GM12864 (cell line): ENCODE measurements at regions not wholly inside any gene's neighbourhood (a gene's known extent, or its start where the extent isn't known, plus 50 kb on each side); places are given as distances from the start of the nearest gene placed in this dataset.

Source experiments
- DNase-seq: peaks from one replicate; pipeline ENCODE4 v3.0.0-alpha.2; 2011; ENCODE audit warnings: low read depth
- H3K4me3 ChIP-seq: 2 replicates; pipeline ENCODE4 v1.5.1; 2011; ENCODE audit warnings: mild to moderate bottlenecking, low read depth, low read length, control low read depth
- CTCF ChIP-seq: IDR thresholded peaks from 2 replicates; pipeline ENCODE4 v1.5.1; 2011; ENCODE audit warnings: low read depth, mild to moderate bottlenecking, moderate library complexity, low read length, control low read depth, inconsistent platforms; ENCODE audit errors: missing control alignments

DNA sequence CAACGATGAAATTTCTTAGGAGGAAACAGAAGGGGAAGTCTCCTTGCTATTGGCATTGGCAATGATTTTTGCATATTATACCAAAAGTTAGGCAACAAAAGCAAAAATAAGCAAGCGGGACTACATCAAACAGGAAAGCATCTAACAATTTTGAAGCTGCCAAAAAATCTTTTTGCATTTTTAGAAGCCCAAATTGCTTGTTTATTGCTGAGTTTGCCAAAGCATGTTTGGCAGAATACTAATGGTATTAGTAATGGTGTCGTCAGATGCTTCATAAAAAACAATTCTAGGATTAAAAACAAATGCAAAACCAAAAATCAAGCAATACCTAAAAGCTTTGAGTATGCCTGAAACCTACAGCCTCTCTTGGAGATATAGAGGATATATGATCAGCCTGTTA, 80.0 kb downstream of the GALR1 start:
- TF ChIP-seq CTCF: no peak
- no peak overlapping the region for H3K4me3 ChIP-seq
- DNase-seq: no peak

DNA sequence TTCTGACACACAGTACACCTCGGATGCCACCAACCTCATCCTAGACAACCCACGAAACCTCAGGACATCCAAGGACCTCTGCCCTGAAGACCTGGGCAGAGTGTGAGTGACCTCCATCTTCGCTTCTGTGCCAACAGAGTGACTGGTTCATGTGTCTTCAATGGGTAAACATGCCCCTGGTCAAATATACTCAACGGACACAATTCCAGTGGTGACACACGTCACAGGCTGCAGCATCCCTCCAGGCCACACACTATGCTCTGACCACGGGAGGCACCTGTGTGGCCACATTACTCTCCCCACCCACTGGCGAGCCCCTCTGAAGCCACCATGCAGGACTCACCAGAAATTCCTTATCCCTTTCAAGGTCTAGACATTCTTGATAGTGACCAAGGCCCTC, 85.2 kb downstream of the GALR1 start:
- no peak for DNase-seq
- H3K4me3 ChIP-seq: no peak overlapping the region
- TF ChIP-seq CTCF: no peak

DNA sequence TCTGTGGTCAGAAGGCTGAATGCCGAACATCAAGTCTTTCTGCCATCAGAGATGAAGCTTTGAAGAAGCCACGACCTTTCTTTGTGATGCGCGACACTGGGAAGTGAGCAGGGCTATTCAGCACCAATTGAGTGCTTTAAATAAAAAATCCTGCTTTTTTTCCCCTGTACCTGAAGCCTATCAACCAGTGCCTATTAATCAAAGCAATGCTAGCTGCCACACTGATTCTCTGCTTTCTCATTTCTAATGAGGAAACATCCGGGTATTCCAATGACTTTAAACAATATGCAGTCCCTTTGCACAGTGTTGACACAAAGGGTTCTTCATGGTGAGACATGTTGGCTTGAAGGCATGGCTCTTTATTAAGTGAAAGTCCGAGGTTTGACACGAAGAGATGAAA, 88.0 kb downstream of the GALR1 start:
- no peak for DNase-seq
- H3K4me3 ChIP-seq: no peak overlapping the region
- no peak for TF ChIP-seq CTCF

- TF ChIP-seq CTCF: no peak
- no peak for DNase-seq
Measured at GRCh38 chr18:77339093-77339492, 89.4 kb downstream of the GALR1 start.

GRCh38 chr18:77339623-77340022, 90.0 kb downstream of the GALR1 start:
- no peak for DNase-seq
- no peak overlapping the region for H3K4me3 ChIP-seq
- no peak for TF ChIP-seq CTCF

More at GRCh38 chr18:77339093-77339492, 89.4 kb downstream of the GALR1 start:
- H3K4me3 ChIP-seq: no peak overlapping the region

DNA sequence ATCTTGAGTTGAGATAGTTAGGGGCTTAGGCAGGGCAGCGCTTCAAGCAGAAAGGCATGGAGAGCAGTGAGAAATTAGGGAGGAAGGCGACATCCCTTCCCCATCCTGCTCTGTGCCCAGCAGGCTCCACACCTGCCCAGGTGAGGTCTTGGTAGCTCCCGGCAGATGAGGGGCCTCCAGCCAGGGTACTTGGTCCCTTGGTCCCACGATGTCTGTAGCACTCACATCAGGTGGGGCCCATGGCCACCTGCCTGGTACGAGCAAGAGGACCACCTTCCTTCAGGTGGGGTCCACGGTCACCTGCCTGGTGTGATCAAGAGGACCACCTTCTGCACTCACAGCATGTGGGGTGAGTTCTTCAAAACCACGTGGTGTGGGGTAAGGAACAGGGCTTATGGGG, 91.2 kb downstream of the GALR1 start:
- no peak for TF ChIP-seq CTCF
- no peak for DNase-seq
- no peak overlapping the region for H3K4me3 ChIP-seq

- H3K4me3 ChIP-seq: no peak overlapping the region
- TF ChIP-seq CTCF: no peak
- DNase-seq: no peak
Measured at GRCh38 chr18:77341527-77342325, 92.1 kb downstream of the GALR1 start.
